VCaP (cell line): ENCODE measurements at regions not wholly inside any gene's neighbourhood (a gene's known extent, or its start where the extent isn't known, plus 50 kb on each side); places are given as distances from the start of the nearest gene placed in this dataset.

ENCODE experiments used
- H3K27ac ChIP-seq: fragments of 450-650 bp; 2 replicates; pipeline ENCODE4 v1.5.1; 2017
- CTCF ChIP-seq: fragments of 450-650 bp; conservative IDR thresholded peaks from 2 replicates; pipeline ENCODE4 v1.5.1; 2017; ENCODE audit warnings: mild to moderate bottlenecking, moderate library complexity

- no peak for TF ChIP-seq CTCF
- H3K27ac ChIP-seq, result no peak overlapping the region
Observed at GRCh38 chr1:224863486-224863885, 66.0 kb upstream of the DNAH14 start.

- H3K27ac ChIP-seq, result no peak overlapping the region
- no peak for TF ChIP-seq CTCF
Observed at GRCh38 chr1:224864006-224864405, 65.5 kb upstream of the DNAH14 start.

- H3K27ac ChIP-seq, result no peak overlapping the region
- no peak for TF ChIP-seq CTCF
Observed at GRCh38 chr1:224865510-224865909, 64.0 kb upstream of the DNAH14 start.

GRCh38 chr1:224866940-224867339, 62.5 kb upstream of the DNAH14 start:
- no peak overlapping the region for H3K27ac ChIP-seq
- no peak for TF ChIP-seq CTCF

GRCh38 chr1:224867715-224868114, 61.8 kb upstream of the DNAH14 start:
- no peak for TF ChIP-seq CTCF
- no peak overlapping the region for H3K27ac ChIP-seq

GRCh38 chr1:224872832-224873433, 56.5 kb upstream of the DNAH14 start:
- TF ChIP-seq CTCF, result no peak
- peak overlapping the region; percentile 6; the same call in 1 of the 2 replicates for H3K27ac ChIP-seq

GRCh38 chr1:224873434-224874369, 55.8 kb upstream of the DNAH14 start:
- TF ChIP-seq CTCF, result no peak
- peak overlapping the region; percentile 6; the same call in 1 of the 2 replicates for H3K27ac ChIP-seq
